IMR-90 (cell line): ENCODE measurements at regions not wholly inside any gene's neighbourhood (a gene's known extent, or its start where the extent isn't known, plus 50 kb on each side); places are given as distances from the start of the nearest gene placed in this dataset.

ENCODE experiments used
- ATAC-seq: fragments of 200-7000 bp; cut with Tn5 transposase; 2 replicates; pipeline ENCODE4 v1.9.1; 2020; ENCODE audit warnings: low read depth, mild to moderate bottlenecking, moderate library complexity
- BruUV-seq: library from RNA; stranded (reverse); fragments of 400-500 nt; replicated peaks from 2 replicates; lab custom pipeline; 2021; lab: Mats Ljungman, UMichigan
- CTCF ChIA-PET: fragments of 300-600 bp; formaldehyde crosslinking; extraction: SDS; loops from one replicate; lab custom pipeline; 2021; ENCODE audit warnings: antibody characterized with exemption; lab: Yijun Ruan, JAX
- POLR2A ChIA-PET: fragments of 300-600 bp; sonication (Branson Sonifier 250); formaldehyde crosslinking; loops from one replicate; lab custom pipeline; 2022; ENCODE audit warnings: antibody characterized with exemption; ENCODE audit not compliant: unreplicated experiment; lab: Charles Lee
- DNase-seq: peaks from one replicate; pipeline ENCODE4 v3.0.0; 2013
- H2AFZ ChIP-seq: replicated peaks from 2 replicates; pipeline ENCODE3; 2013; ENCODE audit warnings: low read length, mild to moderate bottlenecking; ENCODE audit not compliant: poor library complexity
- H2AK5ac ChIP-seq: 2 replicates; pipeline ENCODE4 v1.6.1; 2013; ENCODE audit warnings: low read depth, low read length, inconsistent platforms
- H2AK9ac ChIP-seq: replicated peaks from 2 replicates; pipeline ENCODE3; 2013; ENCODE audit warnings: mild to moderate bottlenecking, low read depth, low read length, moderate library complexity; ENCODE audit not compliant: poor library complexity
- H2BK120ac ChIP-seq: 2 replicates; pipeline ENCODE4 v1.6.1; 2013; ENCODE audit warnings: low read depth, low read length, inconsistent platforms
- H2BK15ac ChIP-seq: 3 replicates; pipeline ENCODE4 v1.6.1; 2013; ENCODE audit warnings: low read depth, low read length, inconsistent platforms
- H2BK20ac ChIP-seq: 2 replicates; pipeline ENCODE4 v1.6.1; 2013; ENCODE audit warnings: low read depth, mild to moderate bottlenecking, inconsistent platforms, low read length, moderate library complexity
- H2BK5ac ChIP-seq: 2 replicates; pipeline ENCODE4 v1.6.1; 2013; ENCODE audit warnings: mild to moderate bottlenecking, low read depth, low read length, inconsistent platforms; ENCODE audit not compliant: poor library complexity, severe bottlenecking
- H3K14ac ChIP-seq: replicated peaks from 2 replicates; pipeline ENCODE4 v1.6.1; 2013; ENCODE audit warnings: low read depth, low read length, inconsistent platforms
- H3K18ac ChIP-seq: 2 replicates; pipeline ENCODE4 v1.6.1; 2013; ENCODE audit warnings: low read depth, low read length, control low read depth
- H3K23ac ChIP-seq: 2 replicates; pipeline ENCODE4 v1.6.1; 2013; ENCODE audit warnings: low read depth, low read length, inconsistent platforms
- H3K27ac ChIP-seq: 2 replicates; pipeline ENCODE4 v1.5.1; 2013; ENCODE audit warnings: mild to moderate bottlenecking, control low read depth, low read length; ENCODE audit not compliant: insufficient read depth
- H3K27me3 ChIP-seq: 2 replicates; pipeline ENCODE4 v1.6.1; 2013; ENCODE audit warnings: low read length; ENCODE audit not compliant: control insufficient read depth, insufficient read depth
- H3K36me3 ChIP-seq: 2 replicates; pipeline ENCODE4 v1.6.1; 2013; ENCODE audit warnings: low read length, mixed read lengths; ENCODE audit not compliant: control insufficient read depth, insufficient read depth
- H3K4ac ChIP-seq: 2 replicates; pipeline ENCODE4 v1.6.1; 2013; ENCODE audit warnings: low read depth, low read length, inconsistent platforms
- H3K4me1 ChIP-seq: 2 replicates; pipeline ENCODE4 v1.6.1; 2013; ENCODE audit warnings: low read length, mixed read lengths; ENCODE audit not compliant: control insufficient read depth, insufficient read depth
- H3K4me2 ChIP-seq: 2 replicates; pipeline ENCODE4 v1.6.1; 2013; ENCODE audit warnings: low read depth, mild to moderate bottlenecking, control low read depth, low read length, moderate library complexity
- H3K4me3 ChIP-seq: 2 replicates; pipeline ENCODE4 v1.5.1; 2013; ENCODE audit warnings: low read depth, mild to moderate bottlenecking, control low read depth, low read length, moderate library complexity; ENCODE audit not compliant: insufficient read depth
- H3K56ac ChIP-seq: 2 replicates; pipeline ENCODE4 v1.6.1; 2013; ENCODE audit warnings: low read length, inconsistent platforms; ENCODE audit not compliant: insufficient read depth; ENCODE audit errors: extremely low read depth
- H3K79me1 ChIP-seq, 2 experiments: 2 replicates each; pipeline ENCODE4 v1.6.1; 2013; ENCODE audit warnings: low read length in 2 of 2, inconsistent platforms in 1 of 2, low read depth in 1 of 2
- H3K9ac ChIP-seq: 2 replicates; pipeline ENCODE4 v1.6.1; 2013; ENCODE audit warnings: low read depth, low read length, control low read depth
- H3K9me1 ChIP-seq: 2 replicates; pipeline ENCODE4 v1.6.1; 2013; ENCODE audit warnings: low read length, inconsistent platforms; ENCODE audit not compliant: insufficient read depth
- H3K9me3 ChIP-seq: 2 replicates; pipeline ENCODE4 v1.6.1; 2013; ENCODE audit warnings: low read length; ENCODE audit not compliant: control insufficient read depth, insufficient read depth
- H4K20me1 ChIP-seq: 2 replicates; pipeline ENCODE4 v1.6.1; 2013; ENCODE audit warnings: low read length, inconsistent platforms; ENCODE audit not compliant: insufficient read depth
- H4K5ac ChIP-seq: 2 replicates; pipeline ENCODE4 v1.6.1; 2013; ENCODE audit warnings: mild to moderate bottlenecking, low read depth, low read length, control low read depth
- H4K8ac ChIP-seq, 2 experiments: 2 replicates each; pipeline ENCODE4 v1.6.1; 2013; ENCODE audit warnings: low read depth in 2 of 2, low read length in 2 of 2, control low read depth in 1 of 2, inconsistent platforms in 1 of 2
- H4K91ac ChIP-seq: 2 replicates; pipeline ENCODE4 v1.6.1; 2013; ENCODE audit warnings: low read depth, low read length, inconsistent platforms; ENCODE audit not compliant: insufficient read depth
- BHLHE40 ChIP-seq: fragments of 150-350 bp; IDR thresholded peaks from 2 replicates; pipeline ENCODE4 v1.6.1; 2016; ENCODE audit warnings: mild to moderate bottlenecking, low read depth, low read length
- CEBPB ChIP-seq: IDR thresholded peaks from 2 replicates; pipeline ENCODE4 v1.6.1; 2012; ENCODE audit warnings: low read depth, low read length, improper control_type of control experiment
- CHD1 ChIP-seq: IDR thresholded peaks from 2 replicates; pipeline ENCODE4 v1.6.1; 2012; ENCODE audit warnings: low read depth, low read length, improper control_type of control experiment
- FOS ChIP-seq: fragments of 150-350 bp; IDR thresholded peaks from 2 replicates; pipeline ENCODE4 v1.6.1; 2016; ENCODE audit warnings: low read depth, low read length
- MAFK ChIP-seq: IDR thresholded peaks from 2 replicates; pipeline ENCODE4 v1.6.1; 2012; ENCODE audit warnings: low read depth, low read length, improper control_type of control experiment
- MAZ ChIP-seq: IDR thresholded peaks from 2 replicates; pipeline ENCODE4 v1.6.1; 2012; ENCODE audit warnings: low read depth, mild to moderate bottlenecking, low read length, improper control_type of control experiment, moderate library complexity, borderline replicate concordance
- MXI1 ChIP-seq: IDR thresholded peaks from 2 replicates; pipeline ENCODE4 v1.6.1; 2012; ENCODE audit warnings: low read depth, mild to moderate bottlenecking, low read length, moderate library complexity, borderline replicate concordance
- NFE2L2 ChIP-seq: fragments of 150-350 bp; IDR thresholded peaks from 2 replicates; pipeline ENCODE4 v1.6.1; 2016; ENCODE audit warnings: low read depth, mild to moderate bottlenecking, low read length
- POLR2A ChIP-seq: IDR thresholded peaks from 2 replicates; pipeline ENCODE4 v1.6.1; 2012; ENCODE audit warnings: mild to moderate bottlenecking, low read depth, low read length
- RAD21 ChIP-seq: IDR thresholded peaks from 2 replicates; pipeline ENCODE4 v1.6.1; 2012; ENCODE audit warnings: low read length, improper control_type of control experiment
- RCOR1 ChIP-seq: IDR thresholded peaks from 2 replicates; pipeline ENCODE4 v1.6.1; 2012; ENCODE audit warnings: mild to moderate bottlenecking, low read length, improper control_type of control experiment; ENCODE audit not compliant: insufficient replicate concordance
- RFX5 ChIP-seq: IDR thresholded peaks from 2 replicates; pipeline ENCODE4 v1.8.0; 2012; ENCODE audit warnings: low read depth, mild to moderate bottlenecking, low read length, moderate library complexity
- SMC3 ChIP-seq: fragments of 150-350 bp; IDR thresholded peaks from 2 replicates; pipeline ENCODE4 v1.6.1; 2016; ENCODE audit warnings: low read depth, mild to moderate bottlenecking, antibody characterized with exemption, low read length, moderate library complexity
- WGBS, 2 experiments: methylation state at CpG; one replicate each; pipeline versions ENCODE4 v1.1.5 to v1.1.7; 2013; ENCODE audit warnings: missing lambda C conversion rate in 2 of 2; ENCODE audit not compliant: insufficient read length in 1 of 2; ENCODE audit errors: extremely low coverage in 2 of 2; 5-methylcytosine and 5-hydroxymethylcytosine counted together
- dilution Hi-C: fragments of 300-500 bp; cut with HindIII; formaldehyde crosslinking; loops from one replicate; pipeline ENCODE4 v1.14.3; 2018; ENCODE audit warnings: low sequenced_read_pairs; ENCODE audit not compliant: unreplicated experiment
- in situ Hi-C: fragments of 300-500 bp; cut with MboI; formaldehyde crosslinking; loops from 3 replicates; pipeline ENCODE4 v1.14.3; 2019; ENCODE audit warnings: low sequenced_read_pairs, inconsistent platforms, mixed read lengths
- intact Hi-C: fragments of 100-400 bp; cut with micrococcal nuclease; formaldehyde crosslinking; loops from 2 replicates; pipeline ENCODE4 v1.10.0; 2022
- TF ChIP-seq, protein P1 (sequence below): fragments of 150-350 bp; IDR thresholded peaks from 2 replicates; pipeline ENCODE4 v1.6.1; 2016; ENCODE audit warnings: low read depth, mild to moderate bottlenecking, low read length, moderate library complexity, borderline replicate concordance
- TF ChIP-seq, protein P2 (sequence below): conservative IDR thresholded peaks from 2 replicates; pipeline ENCODE4 v1.5.1; 2012; ENCODE audit warnings: mild to moderate bottlenecking, low read depth, low read length, improper control_type of control experiment
- TF ChIP-seq, protein P3 (sequence below): fragments of 150-350 bp; IDR thresholded peaks from 2 replicates; pipeline ENCODE4 v1.6.1; 2017; ENCODE audit warnings: mild to moderate bottlenecking, antibody characterized with exemption, low read length, low read depth

DNA sequence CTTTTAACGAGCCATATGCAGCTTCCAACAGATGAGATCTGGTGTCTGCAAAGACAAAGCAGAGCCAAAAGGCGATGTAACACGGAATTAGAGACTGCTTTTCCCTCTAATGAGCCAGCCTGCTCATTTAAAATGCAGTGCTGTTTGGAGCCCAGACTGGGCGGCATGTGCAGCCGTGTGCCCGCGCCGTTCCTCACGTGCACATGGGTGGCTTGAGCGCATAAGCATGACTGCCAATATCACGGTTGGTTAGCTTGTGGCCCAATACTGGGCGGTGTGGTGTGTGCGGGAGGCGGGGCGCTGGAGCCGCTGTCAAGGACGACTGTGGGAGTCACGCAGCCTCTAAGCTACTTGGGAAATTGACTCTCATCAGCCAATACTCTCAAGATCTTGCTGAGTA is 87.0 kb upstream of the SCOC start:
- Histone ChIP-seq H3K27me3 (peaks cover 34% of the 10 kb centered on the region), H4K8ac (no peak overlapping the region), H3K56ac (no peak overlapping the region), H2BK120ac (no peak overlapping the region), H3K4me1 (no peaks in the 10 kb centered on the region), H3K9me1 (0 out of 2 replicates have a peak, but pooled peaks cover 3% of the 10 kb centered on the region), H3K9me3 (no peaks in the 10 kb centered on the region), H3K4me2 (no peak overlapping the region), H3K9ac (no peak overlapping the region), H2BK5ac (no peak overlapping the region), H3K36me3 (no peaks in the 10 kb centered on the region), H4K91ac (no peak overlapping the region), H3K79me1 (no peaks in the 10 kb centered on the region), H3K4ac (no peak overlapping the region), H2BK20ac (no peak overlapping the region), H3K23ac (no peak overlapping the region), H2AK9ac (no peak overlapping the region), H2AFZ (no peak overlapping the region), H4K5ac (no peak overlapping the region), H3K14ac (no peak overlapping the region), H3K18ac (no peak overlapping the region), H4K20me1 (no peaks in the 10 kb centered on the region), H2BK15ac (no peak overlapping the region), H2AK5ac (no peak overlapping the region), H3K4me3 (no peak overlapping the region), H3K27ac (no peak overlapping the region)
- BruUV-seq = no TSS peak
- intact Hi-C loops = no loop called here
- in situ Hi-C loops = no loop called here
- DNase-seq (no peak), ATAC-seq (no peak)
- TF ChIP-seq, protein P1, sequence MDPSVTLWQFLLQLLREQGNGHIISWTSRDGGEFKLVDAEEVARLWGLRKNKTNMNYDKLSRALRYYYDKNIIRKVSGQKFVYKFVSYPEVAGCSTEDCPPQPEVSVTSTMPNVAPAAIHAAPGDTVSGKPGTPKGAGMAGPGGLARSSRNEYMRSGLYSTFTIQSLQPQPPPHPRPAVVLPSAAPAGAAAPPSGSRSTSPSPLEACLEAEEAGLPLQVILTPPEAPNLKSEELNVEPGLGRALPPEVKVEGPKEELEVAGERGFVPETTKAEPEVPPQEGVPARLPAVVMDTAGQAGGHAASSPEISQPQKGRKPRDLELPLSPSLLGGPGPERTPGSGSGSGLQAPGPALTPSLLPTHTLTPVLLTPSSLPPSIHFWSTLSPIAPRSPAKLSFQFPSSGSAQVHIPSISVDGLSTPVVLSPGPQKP = no peak
- TF ChIP-seq MXI1 (no peak), CEBPB (no peak), RAD21 (no peak), NFE2L2 (no peak), SMC3 (no peak), CHD1 (no peak), RCOR1 (no peak), POLR2A (no peak), BHLHE40 (no peak), RFX5 (no peak), MAFK (no peak), MAZ (no peak), FOS (no peak)
- TF ChIP-seq, protein P2, sequence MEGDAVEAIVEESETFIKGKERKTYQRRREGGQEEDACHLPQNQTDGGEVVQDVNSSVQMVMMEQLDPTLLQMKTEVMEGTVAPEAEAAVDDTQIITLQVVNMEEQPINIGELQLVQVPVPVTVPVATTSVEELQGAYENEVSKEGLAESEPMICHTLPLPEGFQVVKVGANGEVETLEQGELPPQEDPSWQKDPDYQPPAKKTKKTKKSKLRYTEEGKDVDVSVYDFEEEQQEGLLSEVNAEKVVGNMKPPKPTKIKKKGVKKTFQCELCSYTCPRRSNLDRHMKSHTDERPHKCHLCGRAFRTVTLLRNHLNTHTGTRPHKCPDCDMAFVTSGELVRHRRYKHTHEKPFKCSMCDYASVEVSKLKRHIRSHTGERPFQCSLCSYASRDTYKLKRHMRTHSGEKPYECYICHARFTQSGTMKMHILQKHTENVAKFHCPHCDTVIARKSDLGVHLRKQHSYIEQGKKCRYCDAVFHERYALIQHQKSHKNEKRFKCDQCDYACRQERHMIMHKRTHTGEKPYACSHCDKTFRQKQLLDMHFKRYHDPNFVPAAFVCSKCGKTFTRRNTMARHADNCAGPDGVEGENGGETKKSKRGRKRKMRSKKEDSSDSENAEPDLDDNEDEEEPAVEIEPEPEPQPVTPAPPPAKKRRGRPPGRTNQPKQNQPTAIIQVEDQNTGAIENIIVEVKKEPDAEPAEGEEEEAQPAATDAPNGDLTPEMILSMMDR = no peak
- TF ChIP-seq, protein P3, sequence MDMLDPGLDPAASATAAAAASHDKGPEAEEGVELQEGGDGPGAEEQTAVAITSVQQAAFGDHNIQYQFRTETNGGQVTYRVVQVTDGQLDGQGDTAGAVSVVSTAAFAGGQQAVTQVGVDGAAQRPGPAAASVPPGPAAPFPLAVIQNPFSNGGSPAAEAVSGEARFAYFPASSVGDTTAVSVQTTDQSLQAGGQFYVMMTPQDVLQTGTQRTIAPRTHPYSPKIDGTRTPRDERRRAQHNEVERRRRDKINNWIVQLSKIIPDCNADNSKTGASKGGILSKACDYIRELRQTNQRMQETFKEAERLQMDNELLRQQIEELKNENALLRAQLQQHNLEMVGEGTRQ = no peak
- ChIA-PET POLR2A (no interaction called here), CTCF (no interaction called here)
- 80% methylated on average over 12 of the region's 18 CpGs; no CpG with 5 or more reads in 1 of the 2 experiments for WGBS, 2 experiments
- dilution Hi-C loops = no loop called here
